Epidermal melanocyte (primary cell): ENCODE measurements at regions not wholly inside any gene's neighbourhood (a gene's known extent, or its start where the extent isn't known, plus 50 kb on each side); places are given as distances from the start of the nearest gene placed in this dataset.
"Not testable (repeated sequence)": the region's sequence is repeated elsewhere in the genome, so short reads cannot be mapped to it uniquely, and the experiment has no call there.

Experiments used
- DNase-seq: peaks from one replicate; pipeline ENCODE4 v3.0.0; 2011; ENCODE audit warnings: low spot score; ENCODE audit not compliant: insufficient read length

DNA sequence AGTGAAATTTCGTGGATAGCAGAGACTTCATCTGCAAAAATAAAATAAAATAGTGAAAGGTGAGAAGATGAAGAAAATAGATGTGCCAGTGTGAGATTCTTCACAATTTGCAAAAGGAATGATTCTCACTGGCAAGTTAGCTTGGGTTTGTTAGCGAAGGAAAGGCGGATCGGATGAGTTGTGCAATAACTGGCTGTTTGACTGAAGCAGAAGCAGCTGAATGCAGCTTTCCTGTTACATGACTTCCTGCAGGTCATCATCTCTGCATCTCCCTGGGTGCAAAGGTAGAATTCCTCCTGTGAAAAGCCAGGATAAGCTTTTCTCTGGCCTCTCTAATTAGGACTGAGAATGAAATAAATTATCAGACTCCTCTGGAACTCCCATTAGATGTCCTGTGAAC is 263.1 kb upstream of the CHRM3 start:
- DNase-seq, result no peak

DNA sequence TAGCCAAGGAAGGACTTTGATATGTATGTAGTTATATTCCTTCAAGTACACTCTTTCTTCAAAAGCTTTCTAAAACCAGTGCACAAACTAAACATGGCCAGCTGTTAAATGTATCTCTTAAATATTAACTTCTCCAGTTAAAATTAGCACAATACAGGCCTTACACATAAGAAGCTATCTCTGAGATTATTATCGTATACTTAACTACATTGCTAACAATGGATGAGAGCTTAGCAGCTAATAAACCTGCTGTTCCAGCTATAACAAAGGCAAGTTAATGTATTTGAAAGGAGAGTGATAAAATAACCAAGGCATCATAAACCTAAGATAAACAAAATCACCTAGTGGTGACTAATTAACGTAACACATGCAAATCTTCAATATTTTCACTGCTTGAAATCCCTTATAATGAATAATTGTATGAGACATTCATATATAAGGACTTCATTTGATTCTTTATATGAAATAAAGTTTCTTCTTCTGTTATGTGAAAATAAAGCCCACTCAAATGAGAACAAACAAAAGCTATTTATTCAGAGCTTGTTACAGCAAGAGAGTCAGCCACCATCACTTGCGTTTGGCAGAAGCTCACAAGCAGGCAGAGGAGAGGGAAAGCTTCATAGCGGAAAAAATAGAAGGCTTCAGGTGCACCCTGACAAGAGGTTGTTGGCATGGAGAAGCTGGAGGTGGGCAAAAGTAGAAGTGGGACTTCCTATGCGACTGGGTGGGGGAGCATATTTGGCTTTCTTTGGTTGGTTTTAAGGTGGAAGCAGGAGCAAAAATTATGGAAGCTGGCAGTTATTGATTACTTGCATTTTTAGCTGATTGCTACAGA is 274.1 kb upstream of the CHRM3 start:
- DNase-seq, result no peak

DNA sequence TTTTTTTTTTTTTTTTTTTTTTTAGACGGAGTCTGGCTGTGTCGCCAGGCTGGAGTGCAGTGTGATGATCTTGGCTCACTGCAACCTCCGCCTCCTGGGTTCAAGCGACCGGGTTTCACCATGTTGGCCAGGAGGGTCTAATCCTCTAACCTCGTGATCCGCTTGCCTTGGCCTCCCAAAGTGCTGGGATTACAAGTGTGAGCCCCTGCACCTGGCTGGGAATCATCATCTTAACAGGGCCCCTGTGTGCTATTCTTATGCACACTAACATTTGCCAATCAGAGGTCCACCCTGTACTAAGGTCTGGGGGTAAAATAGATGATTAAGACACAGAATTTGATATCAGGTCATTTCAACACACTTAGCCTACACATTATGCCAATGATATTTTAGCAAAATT is 278.7 kb upstream of the CHRM3 start:
- DNase-seq, result no peak

DNA sequence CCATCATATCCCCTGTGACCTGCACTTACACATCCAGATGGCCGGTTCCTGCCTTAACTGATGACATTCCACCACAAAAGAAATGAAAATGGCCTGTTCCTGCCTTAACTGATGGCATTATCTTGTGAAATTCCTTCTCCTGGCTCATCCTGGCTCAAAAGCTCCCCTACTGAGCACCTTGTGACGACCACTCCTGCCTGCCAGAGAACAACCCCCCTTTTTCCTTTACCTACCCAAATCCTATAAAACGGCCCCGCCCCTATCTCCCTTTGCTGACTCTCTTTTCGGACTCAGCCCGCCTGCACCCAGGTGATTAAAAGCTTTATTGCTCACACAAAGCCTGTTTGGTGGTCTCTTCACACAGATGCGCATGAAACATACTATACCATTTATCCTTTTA is 279.7 kb upstream of the CHRM3 start:
- DNase-seq, result not testable (repeated sequence)

DNA sequence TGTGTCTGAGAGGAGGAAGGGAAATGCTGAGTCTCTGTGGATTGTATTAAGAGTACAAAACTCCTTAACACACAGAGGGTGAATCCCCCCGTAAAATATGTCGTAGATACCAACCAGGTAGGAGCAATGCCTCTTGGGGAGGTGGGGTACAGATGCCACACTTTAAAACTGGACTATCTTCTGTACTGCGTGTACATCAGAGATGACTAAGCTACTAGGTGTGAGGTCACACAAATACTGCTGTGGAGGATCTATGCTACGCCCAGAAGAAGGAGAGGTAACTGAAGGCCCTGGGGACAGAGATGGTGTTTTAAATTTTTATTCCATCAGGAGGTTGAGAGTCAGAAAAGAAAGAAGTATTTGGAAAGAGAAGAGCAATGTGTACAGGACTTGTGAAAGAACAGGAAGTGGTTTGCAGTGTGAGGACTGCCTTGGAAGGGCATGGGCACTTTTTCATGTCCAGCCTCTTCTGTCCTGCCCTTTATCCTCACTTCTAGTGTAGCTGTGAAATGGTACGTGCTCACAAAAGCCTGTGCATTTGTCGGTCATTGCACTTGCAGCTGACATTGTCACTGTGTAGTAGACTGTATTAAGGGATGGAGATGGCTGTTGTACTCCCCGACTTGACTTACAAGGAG is 287.8 kb upstream of the CHRM3 start:
- no peak for DNase-seq

DNA sequence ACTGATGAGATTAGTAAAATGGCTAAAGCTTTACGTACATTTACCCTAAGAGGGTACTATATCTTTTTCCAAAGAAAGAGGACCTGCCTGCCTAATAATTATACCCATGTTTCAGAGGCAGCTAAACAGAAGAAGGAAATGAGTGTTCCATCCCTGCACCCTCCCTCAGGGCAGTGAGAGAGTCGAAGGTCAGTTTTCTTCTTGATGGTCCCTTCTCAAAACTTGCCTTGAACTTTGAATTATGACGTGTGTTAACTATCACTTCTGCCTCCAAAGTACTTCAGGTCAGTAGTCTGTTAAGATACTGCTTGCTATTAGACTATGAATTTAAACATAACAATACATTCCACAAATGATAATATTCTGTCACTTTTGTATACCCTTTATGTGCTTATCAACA is 294.8 kb upstream of the CHRM3 start:
- DNase-seq, result no peak

DNA sequence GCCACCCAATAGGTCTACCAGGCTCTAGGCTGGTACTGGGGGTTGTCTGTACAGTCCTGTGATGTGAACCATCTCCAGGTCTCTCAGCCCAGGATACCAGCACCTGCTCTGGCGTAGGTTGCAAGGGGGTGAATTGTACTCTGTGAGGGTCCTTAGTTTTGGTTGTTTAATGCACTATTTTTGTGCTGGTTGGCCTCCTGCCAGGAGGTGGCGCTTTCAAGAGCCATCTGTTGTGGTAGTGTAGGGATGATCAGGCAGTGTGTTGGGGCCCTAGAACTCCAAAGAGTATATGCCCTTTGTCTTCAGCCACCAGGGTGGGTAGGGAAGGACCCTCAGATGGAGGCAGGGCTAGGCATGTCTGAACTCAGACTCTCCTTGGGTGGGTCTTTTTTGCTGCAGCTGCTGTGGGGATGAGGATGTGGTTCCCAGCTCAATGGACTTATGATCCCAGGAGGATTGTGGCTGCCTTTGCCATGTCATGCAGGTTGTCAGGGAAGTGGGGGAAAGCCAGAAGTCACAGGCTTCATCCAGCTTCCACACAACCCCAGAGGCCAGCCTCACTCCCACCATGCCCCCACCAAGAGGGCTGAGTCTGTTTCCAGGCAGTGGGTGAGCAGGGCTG is 301.8 kb upstream of the CHRM3 start:
- no peak for DNase-seq

DNA sequence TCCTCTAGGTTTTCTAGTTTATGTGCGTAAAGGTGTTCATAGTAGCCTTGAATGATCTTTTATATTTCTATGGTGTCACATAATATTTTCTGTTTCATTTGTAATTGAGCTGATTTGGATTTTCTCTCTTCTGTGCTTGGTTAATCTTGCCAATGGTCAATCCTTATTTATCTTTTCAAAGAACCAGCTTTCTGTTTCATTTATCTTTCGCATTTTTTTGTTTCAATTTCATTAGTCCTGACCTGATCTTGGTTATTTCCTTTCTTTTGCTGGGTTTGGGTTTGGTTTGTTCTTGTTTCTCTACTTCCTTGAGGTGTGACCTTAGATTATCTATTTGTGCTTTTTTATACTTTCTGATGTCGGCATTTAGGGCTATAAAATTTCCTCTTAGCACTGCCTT is 304.4 kb upstream of the CHRM3 start:
- not testable (repeated sequence) for DNase-seq

DNA sequence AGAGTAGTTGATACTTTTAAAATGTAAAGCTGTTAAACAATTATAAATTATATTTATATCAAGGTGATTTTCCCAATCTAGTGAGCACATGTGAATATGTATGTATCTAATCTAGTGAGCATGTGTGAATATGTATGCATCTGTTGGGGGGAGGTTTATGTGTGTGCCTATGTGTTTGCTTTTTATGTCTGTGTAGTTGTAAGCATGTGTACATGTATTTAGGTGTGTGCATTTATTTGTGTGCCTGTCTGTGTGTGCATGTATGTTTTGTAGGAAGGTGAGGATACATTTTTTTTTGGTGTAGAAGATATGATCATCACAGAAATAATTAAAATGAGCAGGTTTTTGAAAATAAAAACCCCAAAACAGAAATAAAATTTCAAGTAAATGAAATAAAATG is 318.9 kb upstream of the CHRM3 start:
- DNase-seq, result no peak

DNA sequence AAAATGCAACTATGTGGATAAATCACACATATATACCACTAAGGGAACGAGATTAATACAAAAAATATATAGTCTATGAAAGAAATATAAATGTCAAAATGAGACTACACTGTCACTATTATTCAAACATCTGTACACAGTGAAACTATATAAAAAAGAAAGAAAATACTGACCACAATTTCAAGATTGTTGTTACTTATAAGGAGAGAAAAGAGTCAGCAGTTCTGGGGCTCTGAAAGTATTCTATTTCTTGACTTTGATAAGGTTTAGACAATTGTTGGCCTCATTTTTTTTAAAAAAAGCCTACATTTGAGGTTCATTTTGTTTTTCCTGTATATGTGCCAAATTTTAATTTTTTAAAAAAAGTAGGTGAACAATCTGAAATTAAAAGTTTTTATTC is 319.3 kb upstream of the CHRM3 start:
- DNase-seq, result no peak

DNA sequence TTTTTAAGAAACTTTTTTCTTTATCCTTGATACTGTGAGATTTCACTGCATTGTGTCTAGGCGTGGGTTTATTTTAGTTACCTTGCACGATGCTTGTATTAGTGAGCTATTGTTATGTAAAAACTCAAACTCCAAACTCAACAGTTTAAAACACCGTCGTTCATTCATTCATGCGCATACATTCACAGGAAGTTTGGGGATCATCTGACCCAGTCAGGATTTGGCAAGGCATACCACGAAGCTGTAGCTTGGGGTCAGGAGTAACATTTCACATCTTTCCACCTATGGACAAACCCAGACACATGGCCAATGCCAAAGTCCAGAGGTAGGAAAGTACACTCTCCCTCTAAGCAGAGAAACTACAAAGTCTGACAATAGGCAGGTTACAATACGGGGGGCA is 324.6 kb upstream of the CHRM3 start:
- no peak for DNase-seq

DNA sequence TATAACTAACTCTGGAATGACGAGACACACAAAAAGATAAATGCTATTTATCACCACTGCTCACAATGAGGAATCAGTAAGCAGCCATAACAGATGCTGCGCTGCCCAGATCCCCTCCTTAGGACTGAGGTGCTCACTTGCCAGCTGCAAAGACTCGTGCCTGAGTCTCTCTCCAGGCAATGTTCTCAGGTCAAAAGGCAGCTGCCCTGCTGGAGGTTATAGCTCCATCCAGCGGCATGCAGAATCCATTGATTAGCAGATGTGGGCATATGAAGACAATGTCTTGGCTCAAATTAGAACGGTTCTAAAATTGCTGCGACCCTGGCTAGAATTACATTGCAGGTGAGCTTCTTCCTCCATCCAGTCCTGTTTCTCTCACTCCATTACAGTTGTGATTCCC is 328.2 kb upstream of the CHRM3 start:
- DNase-seq, result no peak

DNA sequence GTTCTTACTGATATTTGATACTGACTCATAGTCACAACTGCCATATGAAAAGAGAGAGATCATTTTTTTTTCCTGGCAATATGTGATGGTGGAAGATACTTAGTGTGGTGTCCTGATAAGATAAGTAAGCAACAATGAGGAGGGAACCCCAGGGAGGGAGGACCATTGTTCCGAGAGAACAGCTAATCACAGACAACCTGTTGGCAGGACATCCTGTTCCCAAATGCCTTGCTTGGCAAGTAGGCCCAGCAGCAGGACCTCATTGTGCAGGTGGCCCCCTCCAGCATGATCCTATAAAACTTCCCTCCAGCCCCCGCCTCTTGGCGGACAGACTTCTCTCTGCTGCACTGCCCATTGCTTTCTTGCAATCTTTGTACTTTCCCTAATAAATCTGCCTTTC is 329.4 kb upstream of the CHRM3 start:
- DNase-seq, result no peak

DNA sequence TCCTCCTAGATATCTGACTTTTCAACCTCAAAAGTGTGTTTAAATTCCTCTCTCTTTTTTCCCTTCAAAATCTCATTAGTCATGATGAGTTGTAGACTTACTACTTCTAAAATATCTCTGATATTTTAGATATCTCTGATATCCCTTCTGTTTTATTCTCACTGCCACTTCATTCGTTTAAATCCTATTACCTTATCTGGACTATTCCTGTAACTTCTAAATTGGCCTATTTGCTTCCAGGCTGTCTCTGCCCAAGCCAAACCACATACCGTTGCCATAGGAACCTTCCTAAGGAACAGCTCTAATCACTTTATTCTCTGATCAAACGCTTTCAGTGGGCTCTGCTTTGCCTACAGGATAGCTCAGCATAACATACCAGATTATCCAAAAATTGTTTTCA is 333.1 kb upstream of the CHRM3 start:
- DNase-seq, result no peak

DNA sequence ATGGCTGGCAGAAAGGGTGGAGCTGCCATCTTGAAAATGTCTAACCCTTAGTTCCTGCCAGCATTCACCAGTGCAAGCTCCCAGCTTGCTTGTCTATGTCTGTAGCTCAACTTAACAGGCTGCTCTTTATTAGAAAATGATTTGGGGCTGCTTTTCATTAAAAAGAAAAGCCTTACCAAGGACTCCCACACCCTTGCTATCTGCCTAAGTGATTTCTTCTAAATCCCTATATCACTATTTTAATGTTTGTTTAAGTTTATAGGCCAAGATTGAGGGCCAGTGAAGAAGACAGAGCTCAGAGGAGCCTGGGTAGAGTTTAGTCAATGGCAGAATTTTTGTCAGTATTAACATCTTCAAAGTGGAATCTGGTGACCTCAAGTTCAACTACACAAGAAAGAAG is 336.8 kb upstream of the CHRM3 start:
- DNase-seq, result no peak

DNA sequence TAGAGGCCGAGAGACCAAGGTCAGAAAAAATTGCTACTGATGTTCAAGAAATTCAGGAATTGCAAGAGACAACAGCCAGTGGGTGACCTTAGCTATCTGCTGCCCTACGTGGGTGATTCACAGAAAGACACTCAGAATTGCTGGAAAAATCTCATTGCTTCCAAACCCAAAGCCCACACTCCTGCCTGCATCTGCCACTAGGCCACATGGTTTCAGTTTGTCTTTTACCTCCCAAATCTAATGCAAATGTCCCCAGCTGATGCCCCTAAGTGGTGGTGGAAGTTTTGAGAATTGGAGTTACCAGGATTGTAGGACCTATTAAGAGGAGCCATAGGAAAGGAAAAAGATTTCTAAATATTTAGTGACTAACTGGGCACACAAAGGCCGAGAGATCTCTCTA is 341.5 kb upstream of the CHRM3 start:
- no peak for DNase-seq

DNA sequence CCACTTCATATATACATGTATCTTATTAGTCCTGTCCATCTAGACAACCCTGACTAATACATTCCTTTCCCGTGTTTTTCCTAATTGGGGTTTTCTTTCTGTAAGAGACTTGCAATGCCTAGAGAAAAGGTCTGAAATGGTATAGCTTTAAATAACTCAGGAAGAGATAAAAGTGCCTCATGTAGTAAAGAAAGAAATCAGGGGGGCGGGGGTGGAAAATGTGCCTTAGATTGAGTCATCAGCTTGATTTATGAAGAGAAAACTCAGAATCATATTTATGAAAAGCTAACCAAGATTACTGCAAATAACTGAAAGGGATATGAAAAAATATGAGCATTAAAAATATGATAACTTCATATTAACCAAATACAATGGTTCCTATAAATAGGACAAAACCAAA is 345.8 kb upstream of the CHRM3 start:
- DNase-seq, result no peak

DNA sequence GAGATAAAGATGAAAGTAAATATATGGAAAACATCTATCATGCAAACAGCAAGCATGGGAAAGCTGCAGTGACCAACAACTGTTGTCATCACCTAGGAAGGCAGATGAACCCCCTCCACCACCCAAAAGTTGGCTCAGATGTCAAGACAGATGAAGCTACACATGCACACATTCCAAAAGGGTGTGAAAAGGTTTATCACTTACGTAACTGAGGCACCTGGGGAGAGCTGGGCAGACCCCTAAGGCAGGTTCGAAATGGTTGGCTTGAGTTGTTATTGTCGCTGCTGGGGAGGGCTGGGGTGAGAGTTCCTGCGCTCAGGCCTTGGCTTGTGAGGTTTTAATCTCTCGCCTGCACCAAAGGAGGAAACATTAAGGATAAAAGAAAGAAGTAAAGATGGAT is 355.1 kb upstream of the CHRM3 start:
- no peak for DNase-seq

DNA sequence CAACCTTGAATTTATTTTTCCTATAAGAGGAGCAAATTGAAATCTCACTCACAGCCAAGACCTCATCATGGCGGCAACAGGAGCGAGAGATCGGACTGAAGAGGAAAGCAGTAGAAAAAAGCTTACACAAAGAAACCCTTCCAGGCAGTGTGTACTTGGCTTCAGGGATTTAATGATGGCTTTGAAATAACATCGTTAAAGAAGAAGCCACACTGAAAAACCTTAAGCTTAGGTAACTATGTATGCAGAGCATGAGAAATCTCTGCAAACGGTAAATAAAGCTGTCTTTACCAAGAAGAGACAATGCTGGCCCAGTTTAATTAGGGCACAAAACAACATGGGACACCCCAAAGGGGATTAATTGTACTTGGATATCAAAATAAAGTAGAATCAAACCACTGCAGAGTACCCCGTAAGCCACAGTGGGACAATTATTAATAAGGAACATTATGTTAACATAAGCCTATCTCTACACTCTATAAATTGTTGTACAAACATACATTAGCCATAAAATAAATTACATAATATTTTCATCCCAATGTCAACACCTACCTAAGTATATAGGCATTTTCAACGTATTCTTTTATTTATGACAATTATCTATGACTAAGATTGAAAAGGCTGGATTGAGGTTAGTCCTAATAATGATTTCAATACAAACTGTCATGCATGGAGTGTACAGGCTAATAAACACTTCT is 360.2 kb upstream of the CHRM3 start:
- DNase-seq, result no peak

DNA sequence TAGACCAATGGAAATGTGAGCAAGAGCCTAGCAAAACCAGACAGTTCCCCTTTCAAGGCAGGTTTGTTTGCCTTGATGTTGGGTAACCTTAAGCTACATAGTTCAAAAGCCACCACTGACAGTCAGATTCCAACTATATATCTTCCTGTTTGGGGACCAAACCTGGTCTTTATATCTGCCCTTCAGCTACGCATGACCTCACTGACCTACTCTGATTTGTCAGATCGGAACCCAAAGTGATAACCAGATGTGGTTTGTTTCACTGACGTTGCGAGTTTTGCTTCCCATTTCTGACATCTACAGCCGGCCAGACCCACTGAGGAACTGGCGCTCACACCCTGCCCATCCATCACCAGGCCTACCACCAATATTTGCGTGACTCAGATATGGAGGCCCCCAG is 361.1 kb upstream of the CHRM3 start:
- DNase-seq, result no peak

DNA sequence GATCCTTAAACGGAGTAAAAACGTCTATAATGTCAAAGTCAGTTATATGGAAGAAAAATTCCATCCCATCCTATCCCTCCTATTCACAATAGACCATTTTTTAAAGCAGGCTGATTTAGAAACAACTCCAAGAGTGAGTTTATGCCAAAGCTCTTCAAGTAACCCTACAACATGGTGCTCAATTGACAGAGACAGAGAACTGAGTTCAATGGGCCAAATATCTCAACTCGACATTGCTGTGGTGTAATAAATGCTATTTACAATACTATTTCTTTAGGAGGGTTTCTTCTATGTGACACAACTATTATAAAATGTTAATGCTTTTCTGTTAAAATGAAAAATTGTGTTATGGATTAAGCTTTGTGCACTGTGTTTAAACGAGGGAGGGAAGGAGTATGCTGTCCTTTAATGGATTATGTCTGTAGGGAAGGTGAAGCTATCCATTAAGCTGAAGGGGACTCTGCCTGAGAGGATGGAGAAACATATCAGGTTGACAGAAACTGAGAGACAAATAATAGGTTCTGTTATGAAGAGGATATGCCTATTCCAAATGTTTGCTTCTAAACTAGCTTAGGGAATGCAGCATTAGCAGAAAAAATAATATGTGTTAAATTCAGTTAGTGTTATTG is 362.5 kb upstream of the CHRM3 start:
- DNase-seq, result no peak

DNA sequence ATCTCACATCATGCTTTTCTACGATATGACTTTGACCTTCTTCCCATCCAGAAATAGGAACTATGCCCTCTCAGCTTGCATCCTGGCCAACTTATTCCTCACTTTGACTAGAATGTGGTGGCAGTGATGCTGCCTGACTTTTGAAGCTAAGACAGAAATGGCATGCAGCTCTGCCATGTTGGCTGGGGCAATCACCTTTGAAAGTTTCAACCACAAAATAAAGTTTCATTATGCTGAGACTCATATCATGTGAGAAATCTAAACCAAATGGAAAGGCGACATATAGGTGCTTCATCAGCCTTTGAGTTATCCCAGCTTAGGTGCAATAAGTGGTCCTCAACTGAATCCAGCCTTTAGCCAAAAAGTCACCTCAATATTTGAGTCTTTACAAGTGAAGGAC is 370.0 kb upstream of the CHRM3 start:
- no peak for DNase-seq
